ENCODE measurements at regions not wholly inside any gene's neighbourhood (a gene's known extent, or its start where the extent isn't known, plus 50 kb on each side); places are given as distances from the start of the nearest gene placed in this dataset.
"Not testable (repeated sequence)": the region's sequence is repeated elsewhere in the genome, so short reads cannot be mapped to it uniquely, and the experiment has no call there.

- no peaks in the 10 kb centered on the region for H3K36me3 ChIP-seq
- TF ChIP-seq POLR2A (IDR thresholded peaks at IDR 0.05) = no peak
- no peak for TF ChIP-seq EP300 (IDR thresholded peaks at IDR 0.05)
- H3K27ac ChIP-seq = no peak overlapping the region
- H3K4me1 ChIP-seq (ENCODE audit: insufficient read depth) = no peaks in the 10 kb centered on the region
- no peaks in the 10 kb centered on the region for H3K27me3 ChIP-seq
- 13 to 26% (median 20%) methylated on average over 2 of the region's 2 CpGs for WGBS, 3 donors
- no peak overlapping the region for H3K4me3 ChIP-seq
- intact Hi-C loops (cut with DNase I) = no loop called here
- no peaks in the 10 kb centered on the region for H3K9me3 ChIP-seq
- DNase-seq = no peak
Measured at GRCh38 chr4:138393886-138394610, 151.9 kb upstream of the SLC7A11 start.

- no peak for DNase-seq
- TF ChIP-seq POLR2A (IDR thresholded peaks at IDR 0.05) (no peak), EP300 (IDR thresholded peaks at IDR 0.05) (no peak), CTCF (IDR thresholded peaks at IDR 0.05) (no peak)
- 63 to 74% (median 70%) methylated on average over 4 of the region's 4 CpGs for WGBS, 3 donors
- intact Hi-C loops (cut with DNase I) = no loop called here
- H3K27me3 ChIP-seq = no peaks in the 10 kb centered on the region
- no peaks in the 10 kb centered on the region for H3K9me3 ChIP-seq
- no peak overlapping the region for H3K4me3 ChIP-seq
- H3K4me1 ChIP-seq (ENCODE audit: insufficient read depth) = no peaks in the 10 kb centered on the region
- H3K36me3 ChIP-seq = no peaks in the 10 kb centered on the region
- no peak overlapping the region for H3K27ac ChIP-seq
Measured at GRCh38 chr4:138392751-138393308, 150.7 kb upstream of the SLC7A11 start.

- Histone ChIP-seq H3K9me3 (no peaks in the 10 kb centered on the region), H3K27me3 (no peaks in the 10 kb centered on the region), H3K4me3 (no peak overlapping the region), H3K4me1 (ENCODE audit: insufficient read depth) (no peaks in the 10 kb centered on the region), H3K36me3 (no peaks in the 10 kb centered on the region), H3K27ac (no peak overlapping the region)
- 55 to 60% (median 57%) methylated on average over 2 of the region's 2 CpGs for WGBS, 3 donors
- TF ChIP-seq POLR2A (IDR thresholded peaks at IDR 0.05) = no peak
- DNase-seq = no peak
- intact Hi-C loops (cut with DNase I) = no loop called here
Measured at GRCh38 chr4:138389976-138390685, 148.0 kb upstream of the SLC7A11 start.

- no peak for DNase-seq
- H3K36me3 ChIP-seq = no peaks in the 10 kb centered on the region
- no peak overlapping the region for H3K27ac ChIP-seq
- H3K27me3 ChIP-seq = no peaks in the 10 kb centered on the region
- no peaks in the 10 kb centered on the region for H3K9me3 ChIP-seq
- H3K4me3 ChIP-seq = no peak overlapping the region
- 0 to 100% (median 94%) methylated on average over 1 of the region's 1 CpG for WGBS, 3 donors
- H3K4me1 ChIP-seq (ENCODE audit: insufficient read depth) = no peaks in the 10 kb centered on the region
- TF ChIP-seq EP300 (IDR thresholded peaks at IDR 0.05) (no peak), CTCF (IDR thresholded peaks at IDR 0.05) (no peak)
- intact Hi-C loops (cut with DNase I) = no loop called here
Measured at GRCh38 chr4:138374947-138375346, 132.8 kb upstream of the SLC7A11 start.

- intact Hi-C loops (cut with DNase I) = loop anchor here in 1 of 4 donors (5.0 kb wide), 1 partner anchor 246 kb away; no protein-coding TSS in a partner anchor
- Histone ChIP-seq H3K4me1 (ENCODE audit: insufficient read depth) (no peaks in the 10 kb centered on the region), H3K4me3 (no peak overlapping the region), H3K27ac (no peak overlapping the region), H3K27me3 (no peaks in the 10 kb centered on the region), H3K36me3 (no peaks in the 10 kb centered on the region), H3K9me3 (no peaks in the 10 kb centered on the region)
- no peak for DNase-seq
- TF ChIP-seq CTCF (IDR thresholded peaks at IDR 0.05) (no peak), POLR2A (IDR thresholded peaks at IDR 0.05) (no peak), EP300 (IDR thresholded peaks at IDR 0.05) (no peak)
Measured at GRCh38 chr4:138367942-138368341, 125.8 kb upstream of the SLC7A11 start.

GRCh38 chr4:138352446-138352845 lies 110.3 kb upstream of the SLC7A11 start:
- intact Hi-C loops (cut with DNase I); H3K4me1 ChIP-seq (ENCODE audit: insufficient read depth); H3K27me3 ChIP-seq; H3K27ac ChIP-seq; H3K9me3 ChIP-seq; H3K4me3 ChIP-seq; DNase-seq; H3K36me3 ChIP-seq: not testable (repeated sequence)
- WGBS, 3 donors = 89 to 96% (median 94%) methylated on average over 3 of the region's 3 CpGs
